Suprapubic skin (tissue), 4 donors: ENCODE measurements at regions not wholly inside any gene's neighbourhood (a gene's known extent, or its start where the extent isn't known, plus 50 kb on each side); places are given as distances from the start of the nearest gene placed in this dataset.

Source experiments
- EP300 ChIP-seq: sonication (generic); formaldehyde crosslinking; IDR thresholded peaks from one replicate; pipeline ENCODE4 v1.6.1; 2017; ENCODE audit warnings: antibody characterized with exemption
- POLR2A ChIP-seq, 2 donors: fragments of 450-650 bp; IDR thresholded peaks; one replicate each; pipeline ENCODE4 v1.6.1; 2017; ENCODE audit warnings: antibody characterized with exemption in 2 of 2, mild to moderate bottlenecking in 2 of 2, moderate library complexity in 2 of 2
- POLR2AphosphoS5 ChIP-seq, 3 donors: sonication (generic); formaldehyde crosslinking; IDR thresholded peaks; one replicate each; pipeline ENCODE4 v1.6.1; 2017; ENCODE audit warnings: antibody characterized with exemption in 3 of 3
- TF ChIP-seq, protein P1 (sequence below), 2 donors: fragments of 200-600 bp in 1 of 2; fragments of 450-650 bp in 1 of 2; sonication (generic) in 1 of 2; IDR thresholded peaks; one replicate each; pipeline ENCODE4 v1.5.1; 2016 to 2019; ENCODE audit warnings: antibody characterized with exemption in 2 of 2, mild to moderate bottlenecking in 1 of 2, moderate library complexity in 1 of 2

DNA sequence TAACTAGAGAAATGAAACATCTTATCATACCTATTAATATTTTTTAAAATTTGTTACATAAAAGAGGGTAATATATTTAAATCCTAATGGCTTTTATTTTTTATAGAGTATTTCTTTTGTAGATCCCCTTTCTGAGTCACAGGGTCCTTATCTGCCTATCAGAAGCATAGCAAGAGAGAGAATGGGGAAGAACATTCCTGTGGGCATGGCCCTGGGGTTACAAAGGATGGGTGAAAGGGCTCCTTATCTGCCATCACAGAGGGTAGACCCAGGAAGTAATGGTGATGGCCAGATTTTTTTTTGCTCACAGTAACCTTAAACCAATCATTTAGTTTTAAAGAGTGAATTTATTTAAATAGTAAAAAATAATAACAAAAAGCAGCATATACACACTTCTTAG, 582.1 kb upstream of the HTR1E start:
- TF ChIP-seq, protein P1, sequence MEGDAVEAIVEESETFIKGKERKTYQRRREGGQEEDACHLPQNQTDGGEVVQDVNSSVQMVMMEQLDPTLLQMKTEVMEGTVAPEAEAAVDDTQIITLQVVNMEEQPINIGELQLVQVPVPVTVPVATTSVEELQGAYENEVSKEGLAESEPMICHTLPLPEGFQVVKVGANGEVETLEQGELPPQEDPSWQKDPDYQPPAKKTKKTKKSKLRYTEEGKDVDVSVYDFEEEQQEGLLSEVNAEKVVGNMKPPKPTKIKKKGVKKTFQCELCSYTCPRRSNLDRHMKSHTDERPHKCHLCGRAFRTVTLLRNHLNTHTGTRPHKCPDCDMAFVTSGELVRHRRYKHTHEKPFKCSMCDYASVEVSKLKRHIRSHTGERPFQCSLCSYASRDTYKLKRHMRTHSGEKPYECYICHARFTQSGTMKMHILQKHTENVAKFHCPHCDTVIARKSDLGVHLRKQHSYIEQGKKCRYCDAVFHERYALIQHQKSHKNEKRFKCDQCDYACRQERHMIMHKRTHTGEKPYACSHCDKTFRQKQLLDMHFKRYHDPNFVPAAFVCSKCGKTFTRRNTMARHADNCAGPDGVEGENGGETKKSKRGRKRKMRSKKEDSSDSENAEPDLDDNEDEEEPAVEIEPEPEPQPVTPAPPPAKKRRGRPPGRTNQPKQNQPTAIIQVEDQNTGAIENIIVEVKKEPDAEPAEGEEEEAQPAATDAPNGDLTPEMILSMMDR (IDR thresholded peaks at IDR 0.05) = no peak
- TF ChIP-seq POLR2A (IDR thresholded peaks at IDR 0.05) (no peak), POLR2AphosphoS5 (IDR thresholded peaks at IDR 0.05) (no peak), EP300 (no peak)
